ENCODE measurements at regions not wholly inside any gene's neighbourhood (a gene's known extent, or its start where the extent isn't known, plus 50 kb on each side); places are given as distances from the start of the nearest gene placed in this dataset.

DNA sequence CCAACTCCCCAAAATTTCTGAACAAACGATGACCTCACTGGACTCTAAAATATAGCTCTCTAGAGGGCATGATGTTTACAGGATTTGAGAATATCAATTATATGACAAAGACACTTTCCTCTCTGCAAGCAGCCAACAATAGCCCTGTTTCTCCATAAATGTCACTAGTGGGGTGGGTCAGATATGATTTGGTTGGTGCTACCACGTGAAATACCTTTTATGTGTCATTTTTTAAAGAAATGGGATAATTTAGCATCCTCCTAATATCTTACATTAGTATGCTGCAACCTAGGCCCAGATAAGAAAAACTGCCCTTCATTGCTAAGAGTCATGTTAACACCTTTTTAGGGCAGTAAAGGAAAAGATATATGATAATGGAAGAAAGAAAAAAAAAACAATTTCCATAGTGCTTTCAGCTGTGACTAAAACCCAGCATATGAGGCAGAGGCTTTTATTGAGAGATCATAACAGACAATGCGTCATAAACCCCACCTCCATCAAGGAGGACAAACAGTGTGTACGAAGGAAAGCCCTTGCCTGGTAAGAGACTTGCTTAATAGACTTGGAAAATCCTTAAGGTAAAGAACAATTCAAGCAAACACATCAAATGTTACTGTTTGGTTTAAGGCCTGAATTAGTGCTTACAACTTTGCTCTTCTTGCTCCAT, 372.4 kb upstream of the PAPPA start:
- Mint-ChIP-seq H3K9me3 (peaks cover 19% of the 10 kb centered on the region), H3K4me3 (no peak overlapping the region), H3K27ac (no peak overlapping the region), H3K36me3 (no peaks in the 10 kb centered on the region), H3K4me1 (no peaks in the 10 kb centered on the region), H3K27me3 (ENCODE audit: low read depth) (no peaks in the 10 kb centered on the region)
- TF ChIP-seq, protein P1, sequence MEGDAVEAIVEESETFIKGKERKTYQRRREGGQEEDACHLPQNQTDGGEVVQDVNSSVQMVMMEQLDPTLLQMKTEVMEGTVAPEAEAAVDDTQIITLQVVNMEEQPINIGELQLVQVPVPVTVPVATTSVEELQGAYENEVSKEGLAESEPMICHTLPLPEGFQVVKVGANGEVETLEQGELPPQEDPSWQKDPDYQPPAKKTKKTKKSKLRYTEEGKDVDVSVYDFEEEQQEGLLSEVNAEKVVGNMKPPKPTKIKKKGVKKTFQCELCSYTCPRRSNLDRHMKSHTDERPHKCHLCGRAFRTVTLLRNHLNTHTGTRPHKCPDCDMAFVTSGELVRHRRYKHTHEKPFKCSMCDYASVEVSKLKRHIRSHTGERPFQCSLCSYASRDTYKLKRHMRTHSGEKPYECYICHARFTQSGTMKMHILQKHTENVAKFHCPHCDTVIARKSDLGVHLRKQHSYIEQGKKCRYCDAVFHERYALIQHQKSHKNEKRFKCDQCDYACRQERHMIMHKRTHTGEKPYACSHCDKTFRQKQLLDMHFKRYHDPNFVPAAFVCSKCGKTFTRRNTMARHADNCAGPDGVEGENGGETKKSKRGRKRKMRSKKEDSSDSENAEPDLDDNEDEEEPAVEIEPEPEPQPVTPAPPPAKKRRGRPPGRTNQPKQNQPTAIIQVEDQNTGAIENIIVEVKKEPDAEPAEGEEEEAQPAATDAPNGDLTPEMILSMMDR (IDR thresholded peaks at IDR 0.05; ENCODE audit: unreplicated experiment): no peak
- no peak for DNase-seq (ENCODE audit: low spot score in 2 of 2, unreplicated experiment in 2 of 2)

DNA sequence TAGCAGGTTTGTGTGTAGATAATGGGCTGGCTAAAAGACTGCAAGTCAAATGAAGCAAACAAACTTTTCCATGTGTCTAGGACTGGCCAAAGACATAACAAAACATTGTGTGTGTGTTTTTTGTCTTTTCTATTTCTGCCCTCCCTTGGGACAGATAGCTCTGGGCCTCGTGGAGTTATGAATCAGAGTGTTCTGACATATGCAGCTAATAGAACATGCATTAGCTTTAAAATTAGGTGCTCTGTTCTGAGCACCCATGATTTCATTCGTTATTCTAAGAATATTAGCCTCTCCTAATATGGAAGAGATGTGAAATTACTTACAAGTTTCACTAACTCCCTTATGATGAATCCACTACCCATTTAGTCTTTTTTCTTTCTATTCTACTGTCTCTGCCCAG, 367.3 kb upstream of the PAPPA start:
- no peak overlapping the region for H3K4me3 Mint-ChIP-seq
- H3K27ac Mint-ChIP-seq: no peak overlapping the region
- DNase-seq (ENCODE audit: low spot score in 2 of 2, unreplicated experiment in 2 of 2): no peak
- TF ChIP-seq, protein P1 (IDR thresholded peaks at IDR 0.05; ENCODE audit: unreplicated experiment): no peak
- H3K4me1 Mint-ChIP-seq: peaks cover 12% of the 10 kb centered on the region
- no peaks in the 10 kb centered on the region for H3K27me3 Mint-ChIP-seq (ENCODE audit: low read depth)
- peaks cover 16% of the 10 kb centered on the region for H3K9me3 Mint-ChIP-seq
- H3K36me3 Mint-ChIP-seq: no peaks in the 10 kb centered on the region

DNA sequence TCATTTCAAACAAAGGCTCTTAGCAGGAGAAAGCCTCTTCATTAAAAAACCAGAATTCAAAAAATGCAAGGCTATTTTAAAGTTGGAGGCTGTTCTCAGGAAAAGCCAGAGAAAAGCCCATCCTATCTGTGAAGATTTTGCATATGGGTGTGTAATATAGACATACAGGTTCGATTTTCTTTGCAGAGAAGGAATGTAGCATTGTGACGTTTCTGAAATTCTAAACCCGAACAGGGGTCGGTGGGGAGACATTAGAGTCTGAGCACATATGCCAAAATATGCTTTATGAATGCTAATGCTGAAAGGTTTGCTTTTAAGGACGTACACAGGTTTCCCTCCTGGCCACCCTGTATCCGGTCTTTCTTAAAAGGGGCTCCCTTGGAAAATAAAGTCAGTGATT, 363.1 kb upstream of the PAPPA start:
- Mint-ChIP-seq H3K9me3 (no peaks in the 10 kb centered on the region), H3K27me3 (ENCODE audit: low read depth) (no peaks in the 10 kb centered on the region), H3K4me1 (peaks cover 12% of the 10 kb centered on the region), H3K36me3 (no peaks in the 10 kb centered on the region), H3K4me3 (no peak overlapping the region), H3K27ac (no peak overlapping the region)
- TF ChIP-seq, protein P1 (IDR thresholded peaks at IDR 0.05; ENCODE audit: unreplicated experiment): no peak
- DNase-seq (ENCODE audit: low spot score in 2 of 2, unreplicated experiment in 2 of 2): no peak

DNA sequence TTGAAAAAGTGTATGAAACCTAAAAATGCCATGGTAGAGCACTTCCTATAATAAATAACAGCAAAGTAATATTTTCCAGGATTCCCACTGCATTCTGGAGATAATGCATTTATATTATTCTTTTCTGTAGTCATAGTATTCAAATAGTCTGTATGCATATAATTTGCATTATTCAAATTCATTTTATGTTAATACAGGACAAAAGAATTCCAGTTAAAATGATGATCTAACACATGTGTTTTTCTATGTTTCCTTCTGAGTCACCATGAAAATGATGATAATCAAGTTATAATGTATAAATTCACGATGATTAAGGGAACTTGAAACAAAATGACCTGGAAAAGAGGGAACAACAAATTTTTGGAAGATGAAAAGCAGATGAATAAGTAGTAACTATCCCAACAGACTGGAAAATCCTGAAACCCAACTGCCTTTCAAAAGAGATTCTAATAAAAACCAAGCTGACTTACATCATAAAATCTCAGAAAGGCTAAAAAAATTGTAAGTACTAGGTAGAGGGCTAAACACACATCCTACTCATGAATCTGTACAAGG, 358.6 kb upstream of the PAPPA start:
- Mint-ChIP-seq H3K4me3 (no peak overlapping the region), H3K9me3 (no peaks in the 10 kb centered on the region), H3K4me1 (peaks cover 3% of the 10 kb centered on the region), H3K27me3 (ENCODE audit: low read depth) (no peaks in the 10 kb centered on the region), H3K36me3 (no peaks in the 10 kb centered on the region), H3K27ac (no peak overlapping the region)
- TF ChIP-seq, protein P1 (IDR thresholded peaks at IDR 0.05; ENCODE audit: unreplicated experiment): no peak
- DNase-seq (ENCODE audit: low spot score in 2 of 2, unreplicated experiment in 2 of 2): no peak

DNA sequence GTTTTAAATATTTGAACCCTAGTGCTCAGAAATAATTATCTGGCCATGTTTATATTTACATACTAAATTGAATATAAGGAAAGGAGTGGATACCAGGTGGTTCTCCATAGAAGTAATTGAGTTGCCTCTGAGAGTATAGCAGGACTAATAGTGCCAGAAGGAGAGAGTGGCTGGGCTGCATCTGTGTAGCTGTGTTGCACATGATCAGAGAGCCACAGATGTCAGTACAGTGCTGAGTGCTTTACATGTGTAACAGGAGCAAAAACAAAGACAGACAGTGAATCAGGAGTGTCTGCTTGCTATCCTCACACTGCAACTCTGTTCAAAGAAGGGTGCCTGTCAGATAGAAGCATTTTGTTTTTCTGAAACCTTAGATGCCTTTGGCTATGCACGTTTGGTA, 353.9 kb upstream of the PAPPA start:
- TF ChIP-seq, protein P1 (IDR thresholded peaks at IDR 0.05; ENCODE audit: unreplicated experiment): no peak
- Mint-ChIP-seq H3K36me3 (no peaks in the 10 kb centered on the region), H3K4me3 (no peak overlapping the region), H3K27ac (no peak overlapping the region), H3K27me3 (ENCODE audit: low read depth) (no peaks in the 10 kb centered on the region), H3K9me3 (peaks cover 6% of the 10 kb centered on the region), H3K4me1 (no peaks in the 10 kb centered on the region)
- no peak for DNase-seq (ENCODE audit: low spot score in 2 of 2, unreplicated experiment in 2 of 2)

Measured in mesothelial cell of epicardium (in vitro differentiated cells).